ENCODE measurements at regions not wholly inside any gene's neighbourhood (a gene's known extent, or its start where the extent isn't known, plus 50 kb on each side); places are given as distances from the start of the nearest gene placed in this dataset.

- H2AFZ ChIP-seq (replicated peaks) = no peak overlapping the region
- no peak for DNase-seq (ENCODE audit: low spot score)
- H3K4me1 ChIP-seq = no peaks in the 10 kb centered on the region
- Mint-ChIP-seq H3K27ac (no peak overlapping the region), H3K27me3 (ENCODE audit: insufficient read depth, low read depth) (peaks cover 2% of the 10 kb centered on the region), H3K4me1 (no peaks in the 10 kb centered on the region), H3K4me3 (no peak overlapping the region), H3K9me3 (peaks cover 13% of the 10 kb centered on the region), H3K36me3 (no peaks in the 10 kb centered on the region)
- H3K36me3 ChIP-seq = no peaks in the 10 kb centered on the region
- H3K4me2 ChIP-seq = no peak overlapping the region
- H3K4me3 ChIP-seq = no peak overlapping the region
- no peak for TF ChIP-seq EZH2phosphoT487 (IDR thresholded peaks at IDR 0.05)
- TF ChIP-seq EZH2 (IDR thresholded peaks at IDR 0.05) = no peak
- no peak for TF ChIP-seq CTCF (IDR thresholded peaks at IDR 0.05)
- H3K9ac ChIP-seq = no peak overlapping the region
- no peaks in the 10 kb centered on the region for H3F3A ChIP-seq (ENCODE audit: low read depth)
- H3K27ac ChIP-seq = no peak overlapping the region
- H3K79me2 ChIP-seq (ENCODE audit: low read depth) = no peaks in the 10 kb centered on the region
- peaks cover 8% of the 10 kb centered on the region for H3K9me3 ChIP-seq (ENCODE audit: low read depth)
- H4K20me1 ChIP-seq (ENCODE audit: low read depth) = no peaks in the 10 kb centered on the region
- H3K27me3 ChIP-seq = no peaks in the 10 kb centered on the region
Observed at GRCh38 chr6:168728056-168728455, 287.1 kb downstream of the SMOC2 start.

- Histone ChIP-seq H3K79me2 (ENCODE audit: low read depth) (no peaks in the 10 kb centered on the region), H4K20me1 (ENCODE audit: low read depth) (no peaks in the 10 kb centered on the region)
- TF ChIP-seq EZH2phosphoT487 (IDR thresholded peaks at IDR 0.05) = no peak
- no peak for TF ChIP-seq EZH2 (IDR thresholded peaks at IDR 0.05)
- no peak for TF ChIP-seq CTCF (IDR thresholded peaks at IDR 0.05)
Observed at GRCh38 chr6:168726312-168726856, 285.4 kb downstream of the SMOC2 start.

GRCh38 chr6:168725802-168726201, 284.8 kb downstream of the SMOC2 start:
- no peaks in the 10 kb centered on the region for H3F3A ChIP-seq (ENCODE audit: low read depth)
- Mint-ChIP-seq H3K4me3 (no peak overlapping the region), H3K36me3 (no peaks in the 10 kb centered on the region), H3K4me1 (no peaks in the 10 kb centered on the region), H3K27me3 (ENCODE audit: insufficient read depth, low read depth) (peaks cover 2% of the 10 kb centered on the region), H3K9me3 (peaks cover 20% of the 10 kb centered on the region), H3K27ac (no peak overlapping the region)
- no peaks in the 10 kb centered on the region for H3K36me3 ChIP-seq
- H3K79me2 ChIP-seq (ENCODE audit: low read depth) = no peaks in the 10 kb centered on the region
- H3K27ac ChIP-seq = no peak overlapping the region
- no peak for DNase-seq (ENCODE audit: low spot score)
- TF ChIP-seq EZH2phosphoT487 (IDR thresholded peaks at IDR 0.05) (no peak), EZH2 (IDR thresholded peaks at IDR 0.05) (no peak), CTCF (IDR thresholded peaks at IDR 0.05) (no peak)
- peaks cover 8% of the 10 kb centered on the region for H3K9me3 ChIP-seq (ENCODE audit: low read depth)
- no peak overlapping the region for H3K4me3 ChIP-seq
- no peak overlapping the region for H3K9ac ChIP-seq
- no peak overlapping the region for H3K4me2 ChIP-seq
- H3K4me1 ChIP-seq = no peaks in the 10 kb centered on the region
- no peak overlapping the region for H2AFZ ChIP-seq (replicated peaks)
- H3K27me3 ChIP-seq = no peaks in the 10 kb centered on the region
- no peaks in the 10 kb centered on the region for H4K20me1 ChIP-seq (ENCODE audit: low read depth)

More at GRCh38 chr6:168726312-168726856, 285.4 kb downstream of the SMOC2 start:
- DNase-seq (ENCODE audit: low spot score) = no peak
- Histone ChIP-seq H3K36me3 (no peaks in the 10 kb centered on the region), H3K27ac (no peak overlapping the region), H3K9me3 (ENCODE audit: low read depth) (peaks cover 8% of the 10 kb centered on the region), H3F3A (ENCODE audit: low read depth) (no peaks in the 10 kb centered on the region), H3K4me1 (no peaks in the 10 kb centered on the region), H3K27me3 (no peaks in the 10 kb centered on the region), H3K4me2 (no peak overlapping the region), H2AFZ (replicated peaks) (no peak overlapping the region), H3K9ac (no peak overlapping the region), H3K4me3 (no peak overlapping the region)
- Mint-ChIP-seq H3K9me3 (peaks cover 19% of the 10 kb centered on the region), H3K27me3 (ENCODE audit: insufficient read depth, low read depth) (peaks cover 2% of the 10 kb centered on the region), H3K36me3 (no peaks in the 10 kb centered on the region), H3K27ac (peak overlapping the region; percentile 37), H3K4me3 (no peak overlapping the region), H3K4me1 (no peaks in the 10 kb centered on the region)
